CD14-positive monocyte (primary cell): ENCODE measurements at regions not wholly inside any gene's neighbourhood (a gene's known extent, or its start where the extent isn't known, plus 50 kb on each side); places are given as distances from the start of the nearest gene placed in this dataset.

Experiments
- DNase-seq, 3 donors: peaks; one replicate each; pipeline ENCODE4 v3.0.0-alpha.2; 2011 to 2022
- H2AFZ ChIP-seq: 2 replicates; pipeline ENCODE4 v1.6.0; 2012; ENCODE audit warnings: mild to moderate bottlenecking, low read depth, low read length, inconsistent platforms; ENCODE audit not compliant: insufficient read depth, poor library complexity, severe bottlenecking
- H3K27ac ChIP-seq, 2 donors: 1 replicate in 1 of 2; 2 replicates in 1 of 2; pipeline ENCODE4 v1.5.1; 2012 to 2013; ENCODE audit warnings: low read length in 2 of 2, control low read depth in 1 of 2, inconsistent platforms in 1 of 2, low read depth in 1 of 2, mild to moderate bottlenecking in 1 of 2
- H3K27me3 ChIP-seq, 2 donors: one replicate each; pipeline versions ENCODE4 v1.6.0 to v1.6.1; 2011 to 2013; ENCODE audit warnings: low read length in 2 of 2; ENCODE audit not compliant: control insufficient read depth in 2 of 2, insufficient read depth in 2 of 2
- H3K36me3 ChIP-seq, 2 donors: replicated peaks in 1 of 2; 1 replicate in 1 of 2; 2 replicates in 1 of 2; pipeline versions ENCODE4 v1.5.1 to v1.6.1; 2012 to 2013; ENCODE audit warnings: low read length in 2 of 2, control low read depth in 1 of 2, inconsistent platforms in 1 of 2, mild to moderate bottlenecking in 1 of 2; ENCODE audit not compliant: insufficient read depth in 2 of 2, control insufficient read depth in 1 of 2
- H3K4me1 ChIP-seq, 2 donors: 1 replicate in 1 of 2; 2 replicates in 1 of 2; pipeline versions ENCODE4 v1.5.1 to v1.6.1; 2012 to 2013; ENCODE audit warnings: low read length in 2 of 2, control low read depth in 1 of 2, inconsistent platforms in 1 of 2, mild to moderate bottlenecking in 1 of 2, moderate library complexity in 1 of 2; ENCODE audit not compliant: insufficient read depth in 2 of 2, control insufficient read depth in 1 of 2
- H3K4me2 ChIP-seq: replicated peaks from 2 replicates; pipeline ENCODE3; 2012; ENCODE audit warnings: low read length, moderate library complexity, mild to moderate bottlenecking; ENCODE audit not compliant: poor library complexity, severe bottlenecking; ENCODE audit errors: extremely low read depth
- H3K4me3 ChIP-seq, 3 experiments: fragments of 200-600 bp in 1 of 3; sonication (generic) in 1 of 3; replicated peaks in 1 of 3; 1 replicate in 2 of 3; 2 replicates in 1 of 3; pipeline ENCODE4 v1.5.1; 2011 to 2013; ENCODE audit warnings: low read length in 3 of 3, mild to moderate bottlenecking in 3 of 3, control low read depth in 2 of 3, low read depth in 2 of 3, inconsistent platforms in 1 of 3, moderate library complexity in 1 of 3
- H3K79me2 ChIP-seq: 2 replicates; pipeline ENCODE4 v1.6.0; 2012; ENCODE audit warnings: mild to moderate bottlenecking, control low read depth, inconsistent platforms, low read length, moderate library complexity; ENCODE audit not compliant: insufficient read depth
- H3K9ac ChIP-seq: 2 replicates; pipeline ENCODE4 v1.6.0; 2017; ENCODE audit warnings: low read length, mild to moderate bottlenecking; ENCODE audit not compliant: insufficient read depth, poor library complexity, severe bottlenecking
- H3K9me3 ChIP-seq, 2 donors: replicated peaks in 1 of 2; 1 replicate in 1 of 2; 2 replicates in 1 of 2; pipeline versions ENCODE4 v1.5.1 to v1.6.1; 2012 to 2013; ENCODE audit warnings: low read length in 2 of 2, control low read depth in 1 of 2; ENCODE audit not compliant: control insufficient read depth in 1 of 2, insufficient read depth in 1 of 2
- H4K20me1 ChIP-seq: 2 replicates; pipeline ENCODE4 v1.6.0; 2012; ENCODE audit warnings: mild to moderate bottlenecking, low read length, control low read depth, moderate library complexity; ENCODE audit not compliant: insufficient read depth
- H3K27ac Mint-ChIP-seq, 7 donors: one replicate each; pipeline ENCODE4 v1.8.0; 2020; ENCODE audit warnings: mild to moderate bottlenecking in 7 of 7, mixed read lengths in 7 of 7, moderate library complexity in 6 of 7, inconsistent platforms in 2 of 7
- H3K27me3 Mint-ChIP-seq, 3 donors: one replicate each; pipeline ENCODE4 v1.8.0; 2021 to 2022; ENCODE audit warnings: low read depth in 3 of 3, mild to moderate bottlenecking in 3 of 3, mixed read lengths in 3 of 3, moderate library complexity in 3 of 3, inconsistent platforms in 1 of 3
- H3K36me3 Mint-ChIP-seq, 2 donors: one replicate each; pipeline ENCODE4 v1.8.0; 2020; ENCODE audit warnings: mixed read lengths in 2 of 2, inconsistent platforms in 1 of 2, mild to moderate bottlenecking in 1 of 2
- H3K4me1 Mint-ChIP-seq: one replicate; pipeline ENCODE4 v1.8.0; 2020; ENCODE audit warnings: mild to moderate bottlenecking, mixed read lengths
- H3K4me3 Mint-ChIP-seq, 2 donors: one replicate each; pipeline ENCODE4 v1.8.0; 2020; ENCODE audit warnings: mild to moderate bottlenecking in 2 of 2, mixed read lengths in 2 of 2, moderate library complexity in 1 of 2
- H3K9me3 Mint-ChIP-seq, 7 donors: one replicate each; pipeline ENCODE4 v1.8.0; 2020 to 2022; ENCODE audit warnings: mixed read lengths in 7 of 7, mild to moderate bottlenecking in 6 of 7, moderate library complexity in 6 of 7, inconsistent platforms in 2 of 7
- CTCF ChIP-seq: fragments of 200-600 bp; IDR thresholded peaks from one replicate; pipeline ENCODE4 v1.8.0; 2022; ENCODE audit warnings: antibody characterized with exemption, mild to moderate bottlenecking
- WGBS: methylation state at CpG from one replicate; pipeline ENCODE4 v1.1.5; 2013; ENCODE audit warnings: missing lambda C conversion rate; ENCODE audit not compliant: insufficient coverage; 5-methylcytosine and 5-hydroxymethylcytosine counted together
- intact Hi-C, 2 donors: fragments of 100-400 bp; cut with micrococcal nuclease; formaldehyde crosslinking; loops; one replicate each; pipeline versions ENCODE4 v1.15.0 to v1.15.1; 2023

GRCh38 chr7:51680594-51681399 is 364.2 kb upstream of the COBL start:
- Histone ChIP-seq H3K27me3 (no peaks in the 10 kb centered on the region), H3K9me3 (peaks cover 14 to 21% of the 10 kb centered on the region in 2 donors), H3K79me2 (no peaks in the 10 kb centered on the region), H3K4me3 (no peak overlapping the region), H4K20me1 (no peaks in the 10 kb centered on the region), H3K4me1 (no peaks in the 10 kb centered on the region), H3K27ac (no peak overlapping the region), H2AFZ (no peak overlapping the region), H3K4me2 (no peak overlapping the region), H3K36me3 (no peaks in the 10 kb centered on the region), H3K9ac (no peak overlapping the region)
- Mint-ChIP-seq H3K27ac (no peak overlapping the region), H3K4me3 (no peak overlapping the region), H3K36me3 (no peaks in the 10 kb centered on the region), H3K27me3 (peaks cover 0 to 1% (median 0%) of the 10 kb centered on the region in 3 donors), H3K4me1 (no peaks in the 10 kb centered on the region), H3K9me3 (peaks cover 6 to 10% (median 9%) of the 10 kb centered on the region in 7 donors)
- WGBS: 90% methylated on average over 8 of the region's 13 CpGs
- intact Hi-C loops: no loop called here
- no peak for TF ChIP-seq CTCF
- DNase-seq: no peak

GRCh38 chr7:51679358-51679757 is 362.7 kb upstream of the COBL start:
- H3K4me1 Mint-ChIP-seq: no peaks in the 10 kb centered on the region
- H3K9me3 ChIP-seq: peaks cover 11 to 18% of the 10 kb centered on the region in 2 donors
- H3K4me1 ChIP-seq: no peaks in the 10 kb centered on the region
- 79% methylated on average over 6 of the region's 9 CpGs for WGBS
- no peak for DNase-seq
- H3K4me2 ChIP-seq: no peak overlapping the region
- intact Hi-C loops: no loop called here
- no peak overlapping the region for H3K4me3 ChIP-seq
- H3K9ac ChIP-seq: no peak overlapping the region
- H3K79me2 ChIP-seq: no peaks in the 10 kb centered on the region
- no peak for TF ChIP-seq CTCF
- H4K20me1 ChIP-seq: no peaks in the 10 kb centered on the region
- no peak overlapping the region for H3K27ac ChIP-seq
- H3K27ac Mint-ChIP-seq: no peak overlapping the region
- no peaks in the 10 kb centered on the region for H3K27me3 ChIP-seq
- no peak overlapping the region for H3K4me3 Mint-ChIP-seq
- peaks cover 2 to 10% (median 7%) of the 10 kb centered on the region in 7 donors for H3K9me3 Mint-ChIP-seq
- H2AFZ ChIP-seq: no peak overlapping the region
- H3K27me3 Mint-ChIP-seq: peaks cover 0 to 3% (median 0%) of the 10 kb centered on the region in 3 donors
- no peaks in the 10 kb centered on the region for H3K36me3 Mint-ChIP-seq
- no peaks in the 10 kb centered on the region for H3K36me3 ChIP-seq
